ENCODE measurements at regions not wholly inside any gene's neighbourhood (a gene's known extent, or its start where the extent isn't known, plus 50 kb on each side); places are given as distances from the start of the nearest gene placed in this dataset.

DNA sequence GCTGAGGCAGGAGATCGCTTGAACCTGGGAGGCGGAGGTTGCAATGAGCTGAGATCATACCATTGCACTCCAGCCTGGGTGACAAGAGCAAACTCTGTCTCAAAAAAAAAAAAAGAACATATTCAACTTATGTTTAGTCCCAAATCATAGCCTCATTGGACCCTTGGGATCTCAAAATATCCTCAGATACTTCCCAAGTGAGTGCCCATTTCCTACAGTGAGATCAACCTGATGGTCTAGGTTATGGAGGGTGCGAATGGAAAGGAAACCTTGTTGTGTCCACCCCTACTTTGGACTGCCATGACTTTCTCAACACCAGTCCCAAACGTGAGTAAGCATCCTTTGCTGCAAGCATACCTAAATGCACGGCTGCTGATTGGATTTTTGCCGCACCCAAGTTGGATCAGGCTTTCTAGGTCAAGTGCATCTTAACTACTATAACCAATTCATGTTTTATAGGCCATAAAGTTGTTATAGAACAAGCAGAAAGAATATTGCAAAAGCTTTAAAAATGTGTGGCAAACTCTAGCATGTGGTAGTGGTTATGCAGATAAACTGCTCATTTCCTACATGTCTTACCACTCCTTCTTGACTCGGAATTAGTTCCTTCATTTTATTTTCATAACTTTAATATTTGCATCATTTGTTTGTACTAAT, 131.2 kb downstream of the PLEKHG1 start:
- TF ChIP-seq CTCF (IDR thresholded peaks at IDR 0.05; ENCODE audit: insufficient read depth, low read length, poor library complexity, severe bottlenecking) (no peak), EZH2phosphoT487 (conservative IDR thresholded peaks at IDR 0.05; ENCODE audit: low read length) (no peak)

Measured in SU-DHL-6 (cell line).